Activated naive CD4-positive, alpha-beta T cell treated with anti-CD3 and anti-CD28 coated beads, Interleukin-2, amount 50 U/mL, for 72 hours (primary cell): ENCODE measurements at regions not wholly inside any gene's neighbourhood (a gene's known extent, or its start where the extent isn't known, plus 50 kb on each side); places are given as distances from the start of the nearest gene placed in this dataset.
"Not testable (repeated sequence)": the region's sequence is repeated elsewhere in the genome, so short reads cannot be mapped to it uniquely, and the experiment has no call there.

ENCODE experiments used
- ATAC-seq, 2 donors: fragments of 150-1000 bp; cut with Tn5 transposase; 2 replicates each; pipeline ENCODE4 v1.10.0; 2021; ENCODE audit warnings: mild to moderate bottlenecking in 2 of 2, moderate library complexity in 2 of 2
- DNase-seq, 2 donors: peaks; one replicate each; pipeline ENCODE4 v3.0.0; 2021 to 2022; ENCODE audit warnings: low spot score in 2 of 2
- H3K27ac Mint-ChIP-seq, 2 donors: one replicate each; pipeline ENCODE4 v1.8.0; 2022; ENCODE audit warnings: mild to moderate bottlenecking in 2 of 2, mixed read lengths in 2 of 2
- H3K36me3 Mint-ChIP-seq, 2 donors: one replicate each; pipeline ENCODE4 v1.8.0; 2022; ENCODE audit warnings: mixed read lengths in 2 of 2
- H3K9me3 Mint-ChIP-seq, 2 donors: one replicate each; pipeline ENCODE4 v1.8.0; 2022; ENCODE audit warnings: mixed read lengths in 2 of 2

GRCh38 chr7:108667216-108667615 lies 97.5 kb downstream of the DNAJB9 start:
- H3K36me3 Mint-ChIP-seq = no peaks in the 10 kb centered on the region
- no peak overlapping the region for H3K27ac Mint-ChIP-seq
- H3K9me3 Mint-ChIP-seq = no peaks in the 10 kb centered on the region
- no peak for DNase-seq
- no peak for ATAC-seq

- ATAC-seq (no peak), DNase-seq (no peak)
- no peaks in the 10 kb centered on the region for H3K36me3 Mint-ChIP-seq
These were observed 100.3 kb downstream of the DNAJB9 start for GRCh38 chr7:108669958-108670357.

GRCh38 chr7:108673699-108674098 lies 104.0 kb downstream of the DNAJB9 start:
- H3K27ac Mint-ChIP-seq, ATAC-seq, DNase-seq, H3K9me3 Mint-ChIP-seq, H3K36me3 Mint-ChIP-seq: not testable (repeated sequence)

More at GRCh38 chr7:108669958-108670357, 100.3 kb downstream of the DNAJB9 start:
- H3K27ac Mint-ChIP-seq = no peak overlapping the region
- no peaks in the 10 kb centered on the region for H3K9me3 Mint-ChIP-seq

- Mint-ChIP-seq H3K9me3 (peaks cover 4 to 15% of the 10 kb centered on the region in 2 donors), H3K27ac (no peak overlapping the region), H3K36me3 (no peaks in the 10 kb centered on the region)
- ATAC-seq = no peak
- no peak for DNase-seq
These were observed 115.0 kb downstream of the DNAJB9 start for GRCh38 chr7:108684629-108685028.

GRCh38 chr7:108686494-108686893 lies 116.8 kb downstream of the DNAJB9 start:
- Mint-ChIP-seq H3K9me3 (peaks cover 9 to 17% of the 10 kb centered on the region in 2 donors), H3K27ac (no peak overlapping the region), H3K36me3 (no peaks in the 10 kb centered on the region)
- DNase-seq = no peak
- ATAC-seq = no peak

DNA sequence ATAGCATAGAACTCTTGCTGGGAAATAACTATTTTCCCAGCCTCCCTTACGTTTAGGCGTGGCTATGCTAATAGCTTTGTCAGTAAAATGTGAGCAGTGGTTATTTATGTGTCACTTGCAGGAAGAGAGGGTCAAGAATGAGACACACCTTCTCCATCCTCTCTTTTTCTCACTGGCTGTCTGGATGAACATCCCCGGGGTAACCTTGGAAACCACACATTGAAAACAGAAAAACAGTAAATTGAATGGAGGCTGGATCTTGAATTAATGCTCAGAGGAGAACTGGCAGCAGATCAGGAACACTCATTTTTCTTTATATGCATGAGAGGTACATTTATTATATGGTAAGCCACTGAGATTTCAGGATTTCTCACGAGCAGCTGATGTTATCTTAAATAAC lies 127.6 kb downstream of the DNAJB9 start:
- ATAC-seq (no peak), DNase-seq (no peak)
- H3K9me3 Mint-ChIP-seq = peaks cover 6 to 10% of the 10 kb centered on the region in 2 donors
- no peak overlapping the region for H3K27ac Mint-ChIP-seq
- H3K36me3 Mint-ChIP-seq = peaks cover 0 to 4% of the 10 kb centered on the region in 2 donors

DNA sequence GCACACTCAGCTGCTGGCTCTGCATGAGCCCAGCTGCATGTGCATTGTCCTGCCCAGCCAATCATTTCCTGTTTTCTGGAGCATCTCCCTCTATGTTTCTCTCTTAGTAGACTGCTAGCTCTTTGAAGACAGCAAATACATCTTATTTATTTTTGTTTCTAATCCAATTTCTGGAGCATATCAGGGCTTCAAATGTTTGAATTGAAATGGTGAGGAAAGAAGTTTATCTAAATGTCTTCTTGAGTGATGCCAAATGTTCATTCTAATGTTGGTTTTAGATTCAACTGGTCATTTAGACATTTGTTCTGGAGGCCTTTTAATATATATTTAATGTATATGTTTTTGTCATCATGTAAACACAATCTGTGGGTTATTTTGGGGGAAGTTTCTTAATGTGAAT lies 141.9 kb downstream of the DNAJB9 start:
- ATAC-seq (no peak), DNase-seq (no peak)
- peaks cover 0 to 8% of the 10 kb centered on the region in 2 donors for H3K9me3 Mint-ChIP-seq
- H3K27ac Mint-ChIP-seq = no peak overlapping the region
- no peaks in the 10 kb centered on the region for H3K36me3 Mint-ChIP-seq

DNA sequence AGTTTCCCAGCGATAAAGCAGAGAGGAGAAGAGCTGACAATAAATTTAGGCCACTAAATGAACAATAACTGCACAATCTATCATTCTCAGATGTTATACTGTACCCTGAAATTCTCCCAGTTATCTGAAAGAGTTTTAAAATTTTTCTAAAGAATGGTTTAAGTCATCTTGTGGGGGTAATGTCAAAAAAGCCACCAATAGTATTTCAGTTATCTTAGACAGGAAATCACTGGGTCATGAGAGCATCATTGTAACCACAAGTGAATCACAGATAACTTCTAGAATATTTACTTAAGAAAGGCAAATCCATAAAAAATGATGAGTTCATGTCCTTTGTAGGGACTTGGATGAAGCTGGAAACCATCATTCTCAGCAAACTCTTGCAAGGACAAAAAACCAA lies 147.1 kb downstream of the DNAJB9 start:
- no peak overlapping the region for H3K27ac Mint-ChIP-seq
- no peaks in the 10 kb centered on the region for H3K36me3 Mint-ChIP-seq
- no peak for DNase-seq
- H3K9me3 Mint-ChIP-seq = peaks cover 0 to 7% of the 10 kb centered on the region in 2 donors
- ATAC-seq = no peak

GRCh38 chr7:108717781-108718180 lies 148.1 kb downstream of the DNAJB9 start:
- Mint-ChIP-seq H3K27ac (no peak overlapping the region), H3K9me3 (peaks cover 4 to 7% of the 10 kb centered on the region in 2 donors), H3K36me3 (no peaks in the 10 kb centered on the region)
- DNase-seq = no peak
- ATAC-seq = no peak

GRCh38 chr7:108719631-108720030 lies 150.0 kb downstream of the DNAJB9 start:
- Mint-ChIP-seq H3K27ac (no peak overlapping the region), H3K9me3 (peaks cover 2 to 4% of the 10 kb centered on the region in 2 donors), H3K36me3 (no peaks in the 10 kb centered on the region)
- ATAC-seq = no peak
- DNase-seq = no peak

GRCh38 chr7:108722561-108722960 lies 152.9 kb downstream of the DNAJB9 start:
- Mint-ChIP-seq H3K9me3 (peaks cover 0 to 4% of the 10 kb centered on the region in 2 donors), H3K36me3 (no peaks in the 10 kb centered on the region), H3K27ac (no peak overlapping the region)
- ATAC-seq = no peak
- DNase-seq = no peak

DNA sequence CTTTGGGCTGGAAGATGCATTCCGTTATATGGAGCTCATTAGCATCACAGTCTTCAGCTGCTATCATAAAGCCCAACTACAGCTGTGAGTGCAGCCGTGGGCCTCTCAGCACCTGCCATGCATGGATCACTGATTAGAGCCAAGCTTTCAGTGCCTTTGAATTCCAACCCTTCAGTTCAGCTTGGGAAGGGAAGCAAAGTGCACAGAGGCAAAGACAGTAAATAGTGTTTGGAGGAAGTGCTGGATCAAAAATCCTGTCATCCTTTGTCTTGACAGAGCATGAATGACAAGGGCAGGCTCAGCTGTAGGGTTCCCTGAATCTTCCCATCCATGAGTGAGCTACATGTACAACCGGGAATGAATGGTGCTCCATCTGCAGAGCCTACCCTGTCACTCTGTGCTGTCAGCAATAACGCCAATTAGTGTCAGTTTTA lies 153.7 kb downstream of the DNAJB9 start:
- no peaks in the 10 kb centered on the region for H3K36me3 Mint-ChIP-seq
- H3K27ac Mint-ChIP-seq = no peak overlapping the region
- no peak for DNase-seq
- H3K9me3 Mint-ChIP-seq = peaks cover 0 to 4% of the 10 kb centered on the region in 2 donors
- ATAC-seq = no peak

- H3K27ac Mint-ChIP-seq = no peak overlapping the region
- peaks cover 0 to 4% of the 10 kb centered on the region in 2 donors for H3K9me3 Mint-ChIP-seq
- ATAC-seq = no peak
- H3K36me3 Mint-ChIP-seq = no peaks in the 10 kb centered on the region
- no peak for DNase-seq
These were observed 154.8 kb downstream of the DNAJB9 start for GRCh38 chr7:108724251-108725100.

GRCh38 chr7:108735814-108736213 lies 166.1 kb downstream of the DNAJB9 start:
- no peaks in the 10 kb centered on the region for H3K9me3 Mint-ChIP-seq
- no peaks in the 10 kb centered on the region for H3K36me3 Mint-ChIP-seq
- no peak for DNase-seq
- H3K27ac Mint-ChIP-seq = no peak overlapping the region
- no peak for ATAC-seq

DNA sequence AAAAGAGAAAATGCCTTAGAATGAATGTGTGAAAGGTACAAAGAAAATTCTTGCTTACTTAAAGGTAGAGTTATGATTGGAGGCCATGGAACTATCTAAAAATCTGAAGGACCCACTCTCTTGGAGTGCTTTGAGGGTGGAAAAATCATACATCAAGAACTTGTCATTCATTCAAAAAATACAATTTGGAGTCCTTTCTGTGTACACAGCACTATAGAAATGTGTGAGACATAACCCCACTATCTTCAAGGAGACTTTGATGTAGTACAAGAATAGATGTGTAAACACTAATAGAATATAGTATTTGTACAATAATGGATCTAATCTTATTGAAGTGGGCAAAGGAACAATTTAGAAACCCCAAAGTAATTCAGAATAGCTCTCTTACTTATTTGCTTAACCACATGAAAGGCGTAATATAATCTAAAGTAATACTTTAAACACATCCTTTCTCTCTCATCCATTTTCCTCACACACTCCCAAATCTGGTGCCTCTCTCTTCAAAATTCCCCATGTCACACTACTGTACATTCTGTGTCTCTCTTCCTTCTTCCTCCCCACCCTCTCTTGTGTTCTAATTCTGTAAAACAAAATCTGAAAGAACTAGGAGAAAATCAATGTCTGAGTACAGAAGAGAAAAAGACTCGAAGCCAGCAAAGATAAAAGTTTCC lies 166.7 kb downstream of the DNAJB9 start:
- ATAC-seq (no peak), DNase-seq (no peak)
- Mint-ChIP-seq H3K36me3 (no peaks in the 10 kb centered on the region), H3K9me3 (no peaks in the 10 kb centered on the region), H3K27ac (no peak overlapping the region)

- no peaks in the 10 kb centered on the region for H3K36me3 Mint-ChIP-seq
- DNase-seq (no peak), ATAC-seq (no peak)
- H3K27ac Mint-ChIP-seq = no peak overlapping the region
- no peaks in the 10 kb centered on the region for H3K9me3 Mint-ChIP-seq
These were observed 201.5 kb downstream of the DNAJB9 start for GRCh38 chr7:108770981-108771745.

GRCh38 chr7:108771853-108772252 lies 202.2 kb downstream of the DNAJB9 start:
- Mint-ChIP-seq H3K27ac (no peak overlapping the region), H3K9me3 (no peaks in the 10 kb centered on the region), H3K36me3 (no peaks in the 10 kb centered on the region)
- no peak for DNase-seq
- ATAC-seq = no peak
